Activated CD4-positive, alpha-beta memory T cell treated with anti-CD3 and anti-CD28 coated beads for 36 hours (primary cell): ENCODE measurements at regions not wholly inside any gene's neighbourhood (a gene's known extent, or its start where the extent isn't known, plus 50 kb on each side); places are given as distances from the start of the nearest gene placed in this dataset.

Source experiments
- CTCF ChIA-PET: fragments of 350-600 bp; sonication (Branson Sonifier 250); formaldehyde crosslinking; loops from one replicate; lab custom pipeline; 2021; ENCODE audit warnings: antibody characterized with exemption, inconsistent platforms; lab: Charles Lee
- POLR2A ChIA-PET: fragments of 350-600 bp; sonication (Branson Sonifier 250); formaldehyde crosslinking; loops from one replicate; lab custom pipeline; 2021; ENCODE audit warnings: antibody characterized with exemption; lab: Charles Lee
- DNase-seq: peaks from one replicate; pipeline ENCODE4 v3.0.0-alpha.2; 2020
- H3K27ac Mint-ChIP-seq: one replicate; pipeline ENCODE4 v1.8.0; 2021; ENCODE audit warnings: mixed read lengths
- H3K27me3 Mint-ChIP-seq: one replicate; pipeline ENCODE4 v1.8.0; 2021; ENCODE audit warnings: mixed read lengths
- H3K36me3 Mint-ChIP-seq: one replicate; pipeline ENCODE4 v1.8.0; 2021; ENCODE audit warnings: mixed read lengths
- H3K4me1 Mint-ChIP-seq: one replicate; pipeline ENCODE4 v1.8.0; 2021; ENCODE audit warnings: low read depth, mixed read lengths
- H3K4me3 Mint-ChIP-seq: one replicate; pipeline ENCODE4 v1.8.0; 2021; ENCODE audit warnings: mild to moderate bottlenecking, mixed read lengths
- H3K9me3 Mint-ChIP-seq: one replicate; pipeline ENCODE4 v1.8.0; 2021; ENCODE audit warnings: mixed read lengths
- intact Hi-C: fragments of 100-400 bp; cut with micrococcal nuclease; formaldehyde crosslinking; loops from one replicate; pipeline ENCODE4 v1.15.1; 2023

- CTCF ChIA-PET: no interaction called here
- POLR2A ChIA-PET: no interaction called here
- H3K4me1 Mint-ChIP-seq: no peaks in the 10 kb centered on the region
These were observed 300.7 kb upstream of the BOD1L1 start for GRCh38 chr4:13928214-13928613.

GRCh38 chr4:13930155-13930554 is 302.6 kb upstream of the BOD1L1 start:
- H3K4me3 Mint-ChIP-seq: no peak overlapping the region
- no peaks in the 10 kb centered on the region for H3K27me3 Mint-ChIP-seq
- no peak for DNase-seq
- CTCF ChIA-PET: no interaction called here
- no peaks in the 10 kb centered on the region for H3K36me3 Mint-ChIP-seq
- POLR2A ChIA-PET: no interaction called here
- no peaks in the 10 kb centered on the region for H3K4me1 Mint-ChIP-seq
- H3K9me3 Mint-ChIP-seq: no peaks in the 10 kb centered on the region
- intact Hi-C loops: no loop called here
- H3K27ac Mint-ChIP-seq: no peak overlapping the region

More at GRCh38 chr4:13928214-13928613, 300.7 kb upstream of the BOD1L1 start:
- H3K27ac Mint-ChIP-seq: no peak overlapping the region
- H3K27me3 Mint-ChIP-seq: no peaks in the 10 kb centered on the region
- intact Hi-C loops: no loop called here
- H3K9me3 Mint-ChIP-seq: no peaks in the 10 kb centered on the region
- no peak overlapping the region for H3K4me3 Mint-ChIP-seq
- no peaks in the 10 kb centered on the region for H3K36me3 Mint-ChIP-seq
- DNase-seq: no peak

- Mint-ChIP-seq H3K36me3 (no peaks in the 10 kb centered on the region), H3K4me1 (no peaks in the 10 kb centered on the region), H3K9me3 (no peaks in the 10 kb centered on the region), H3K27ac (no peak overlapping the region), H3K27me3 (no peaks in the 10 kb centered on the region), H3K4me3 (no peak overlapping the region)
- ChIA-PET CTCF (no interaction called here), POLR2A (no interaction called here)
- no peak for DNase-seq
- intact Hi-C loops: no loop called here
These were observed 305.7 kb upstream of the BOD1L1 start for GRCh38 chr4:13933191-13933590.

- H3K9me3 Mint-ChIP-seq: no peaks in the 10 kb centered on the region
- H3K27me3 Mint-ChIP-seq: no peaks in the 10 kb centered on the region
- CTCF ChIA-PET: no interaction called here
- H3K27ac Mint-ChIP-seq: no peak overlapping the region
- no peak overlapping the region for H3K4me3 Mint-ChIP-seq
- no peaks in the 10 kb centered on the region for H3K4me1 Mint-ChIP-seq
- POLR2A ChIA-PET: no interaction called here
- DNase-seq: no peak
- H3K36me3 Mint-ChIP-seq: no peaks in the 10 kb centered on the region
- intact Hi-C loops: no loop called here
These were observed 310.8 kb upstream of the BOD1L1 start for GRCh38 chr4:13938299-13938698.

GRCh38 chr4:13940921-13941320 is 313.4 kb upstream of the BOD1L1 start:
- Mint-ChIP-seq H3K27ac (no peak overlapping the region), H3K4me1 (no peaks in the 10 kb centered on the region), H3K36me3 (no peaks in the 10 kb centered on the region), H3K27me3 (no peaks in the 10 kb centered on the region), H3K4me3 (no peak overlapping the region), H3K9me3 (no peaks in the 10 kb centered on the region)
- intact Hi-C loops: no loop called here
- ChIA-PET POLR2A (no interaction called here), CTCF (no interaction called here)
- no peak for DNase-seq

- no peaks in the 10 kb centered on the region for H3K9me3 Mint-ChIP-seq
These were observed 315.5 kb upstream of the BOD1L1 start for GRCh38 chr4:13942977-13943376.

GRCh38 chr4:13944095-13944511 is 316.6 kb upstream of the BOD1L1 start:
- H3K4me1 Mint-ChIP-seq: no peaks in the 10 kb centered on the region
- H3K27me3 Mint-ChIP-seq: no peaks in the 10 kb centered on the region
- no peaks in the 10 kb centered on the region for H3K9me3 Mint-ChIP-seq
- ChIA-PET CTCF (no interaction called here), POLR2A (no interaction called here)
- no peak for DNase-seq
- H3K27ac Mint-ChIP-seq: no peak overlapping the region
- intact Hi-C loops: no loop called here
- H3K36me3 Mint-ChIP-seq: no peaks in the 10 kb centered on the region
- H3K4me3 Mint-ChIP-seq: no peak overlapping the region

More at GRCh38 chr4:13942977-13943376, 315.5 kb upstream of the BOD1L1 start:
- H3K27ac Mint-ChIP-seq: no peak overlapping the region
- intact Hi-C loops: no loop called here
- ChIA-PET POLR2A (no interaction called here), CTCF (no interaction called here)
- H3K4me3 Mint-ChIP-seq: no peak overlapping the region
- H3K36me3 Mint-ChIP-seq: no peaks in the 10 kb centered on the region
- no peak for DNase-seq
- H3K27me3 Mint-ChIP-seq: no peaks in the 10 kb centered on the region
- no peaks in the 10 kb centered on the region for H3K4me1 Mint-ChIP-seq

GRCh38 chr4:13947921-13948320 is 320.4 kb upstream of the BOD1L1 start:
- Mint-ChIP-seq H3K4me1 (no peaks in the 10 kb centered on the region), H3K9me3 (no peaks in the 10 kb centered on the region), H3K27ac (no peak overlapping the region), H3K36me3 (no peaks in the 10 kb centered on the region), H3K4me3 (no peak overlapping the region), H3K27me3 (no peaks in the 10 kb centered on the region)
- intact Hi-C loops: no loop called here
- ChIA-PET CTCF (no interaction called here), POLR2A (no interaction called here)
- DNase-seq: no peak

- DNase-seq: no peak
- POLR2A ChIA-PET: no interaction called here
- H3K36me3 Mint-ChIP-seq: no peaks in the 10 kb centered on the region
- CTCF ChIA-PET: no interaction called here
- intact Hi-C loops: no loop called here
- no peaks in the 10 kb centered on the region for H3K4me1 Mint-ChIP-seq
- H3K4me3 Mint-ChIP-seq: no peak overlapping the region
- H3K27ac Mint-ChIP-seq: no peak overlapping the region
- H3K9me3 Mint-ChIP-seq: no peaks in the 10 kb centered on the region
- H3K27me3 Mint-ChIP-seq: no peaks in the 10 kb centered on the region
These were observed 323.0 kb upstream of the BOD1L1 start for GRCh38 chr4:13950491-13950890.

GRCh38 chr4:13953083-13953482 is 325.6 kb upstream of the BOD1L1 start:
- ChIA-PET CTCF (no interaction called here), POLR2A (no interaction called here)
- no peaks in the 10 kb centered on the region for H3K36me3 Mint-ChIP-seq
- no peak for DNase-seq
- H3K27me3 Mint-ChIP-seq: no peaks in the 10 kb centered on the region
- H3K4me3 Mint-ChIP-seq: no peak overlapping the region
- H3K4me1 Mint-ChIP-seq: no peaks in the 10 kb centered on the region
- H3K27ac Mint-ChIP-seq: no peak overlapping the region
- H3K9me3 Mint-ChIP-seq: no peaks in the 10 kb centered on the region
- intact Hi-C loops: no loop called here

- POLR2A ChIA-PET: no interaction called here
- CTCF ChIA-PET: no interaction called here
- H3K36me3 Mint-ChIP-seq: no peaks in the 10 kb centered on the region
- no peaks in the 10 kb centered on the region for H3K9me3 Mint-ChIP-seq
- DNase-seq: no peak
- H3K4me3 Mint-ChIP-seq: no peak overlapping the region
- no peaks in the 10 kb centered on the region for H3K27me3 Mint-ChIP-seq
- H3K4me1 Mint-ChIP-seq: no peaks in the 10 kb centered on the region
- intact Hi-C loops: no loop called here
- no peak overlapping the region for H3K27ac Mint-ChIP-seq
These were observed 328.0 kb upstream of the BOD1L1 start for GRCh38 chr4:13955551-13955950.

- H3K4me1 Mint-ChIP-seq: no peaks in the 10 kb centered on the region
- ChIA-PET CTCF (no interaction called here), POLR2A (no interaction called here)
- no peak overlapping the region for H3K4me3 Mint-ChIP-seq
- no peaks in the 10 kb centered on the region for H3K27me3 Mint-ChIP-seq
- no peaks in the 10 kb centered on the region for H3K36me3 Mint-ChIP-seq
- no peaks in the 10 kb centered on the region for H3K9me3 Mint-ChIP-seq
- intact Hi-C loops: no loop called here
- DNase-seq: no peak
- H3K27ac Mint-ChIP-seq: no peak overlapping the region
These were observed 329.4 kb upstream of the BOD1L1 start for GRCh38 chr4:13956947-13957346.

- no peaks in the 10 kb centered on the region for H3K9me3 Mint-ChIP-seq
- H3K36me3 Mint-ChIP-seq: no peaks in the 10 kb centered on the region
- ChIA-PET POLR2A (no interaction called here), CTCF (no interaction called here)
- no peak overlapping the region for H3K27ac Mint-ChIP-seq
- no peaks in the 10 kb centered on the region for H3K4me1 Mint-ChIP-seq
- intact Hi-C loops: no loop called here
- no peak overlapping the region for H3K4me3 Mint-ChIP-seq
- DNase-seq: no peak
- no peaks in the 10 kb centered on the region for H3K27me3 Mint-ChIP-seq
These were observed 330.3 kb upstream of the BOD1L1 start for GRCh38 chr4:13957871-13958270.

GRCh38 chr4:13963601-13964000 is 336.1 kb upstream of the BOD1L1 start:
- H3K27ac Mint-ChIP-seq: no peak overlapping the region
- intact Hi-C loops: no loop called here
- no peaks in the 10 kb centered on the region for H3K4me1 Mint-ChIP-seq
- POLR2A ChIA-PET: no interaction called here
- CTCF ChIA-PET: no interaction called here
- H3K4me3 Mint-ChIP-seq: no peak overlapping the region
- H3K27me3 Mint-ChIP-seq: no peaks in the 10 kb centered on the region
- H3K36me3 Mint-ChIP-seq: no peaks in the 10 kb centered on the region
- H3K9me3 Mint-ChIP-seq: no peaks in the 10 kb centered on the region
- DNase-seq: no peak
